ENCODE measurements at regions not wholly inside any gene's neighbourhood (a gene's known extent, or its start where the extent isn't known, plus 50 kb on each side); places are given as distances from the start of the nearest gene placed in this dataset.

GRCh38 chr9:87436716-87437115 is 61.0 kb upstream of the DAPK1 start:
- TF ChIP-seq CTCF (conservative IDR thresholded peaks at IDR 0.05) (no peak), EZH2 (IDR thresholded peaks at IDR 0.05; ENCODE audit: low read depth) (no peak)
